GM23248 (cell line): ENCODE measurements at regions not wholly inside any gene's neighbourhood (a gene's known extent, or its start where the extent isn't known, plus 50 kb on each side); places are given as distances from the start of the nearest gene placed in this dataset.
A peak's percentile ranks its signal among the peaks of the same experiment; 100 is the strongest.

ENCODE experiments used
- DNase-seq: peaks from one replicate; pipeline ENCODE4 v3.0.0-alpha.2; 2015
- H2AFZ ChIP-seq: fragments of 200-600 bp; sonication (generic); 2 replicates; pipeline ENCODE4 v1.6.1; 2016; ENCODE audit warnings: antibody characterized with exemption
- H3F3A ChIP-seq: fragments of 200-600 bp; sonication (generic); 2 replicates; pipeline ENCODE4 v1.6.1; 2016; ENCODE audit warnings: mild to moderate bottlenecking, antibody characterized with exemption, mixed run types; ENCODE audit not compliant: insufficient read depth
- H3K27ac ChIP-seq: fragments of 200-600 bp; sonication (generic); 2 replicates; pipeline ENCODE4 v1.5.1; 2016; ENCODE audit warnings: mild to moderate bottlenecking
- H3K27me3 ChIP-seq: fragments of 200-600 bp; sonication (generic); replicated peaks from 2 replicates; pipeline ENCODE4 v1.6.1; 2016; ENCODE audit warnings: mild to moderate bottlenecking; ENCODE audit not compliant: insufficient read depth
- H3K36me3 ChIP-seq: fragments of 200-600 bp; sonication (generic); 2 replicates; pipeline ENCODE4 v1.6.1; 2016; ENCODE audit warnings: low read depth, mild to moderate bottlenecking
- H3K4me1 ChIP-seq: fragments of 200-600 bp; sonication (generic); 2 replicates; pipeline ENCODE4 v1.6.1; 2016; ENCODE audit warnings: mild to moderate bottlenecking; ENCODE audit not compliant: insufficient read depth
- H3K4me2 ChIP-seq: fragments of 200-600 bp; sonication (generic); one replicate; pipeline ENCODE4 v1.6.1; 2016; ENCODE audit warnings: mild to moderate bottlenecking; ENCODE audit not compliant: unreplicated experiment
- H3K4me3 ChIP-seq: fragments of 200-600 bp; sonication (generic); 2 replicates; pipeline ENCODE4 v1.5.1; 2016; ENCODE audit warnings: mild to moderate bottlenecking
- H3K79me2 ChIP-seq: fragments of 200-600 bp; sonication (generic); 2 replicates; pipeline ENCODE4 v1.6.1; 2016; ENCODE audit warnings: mild to moderate bottlenecking; ENCODE audit not compliant: insufficient read depth
- H3K9ac ChIP-seq: fragments of 200-600 bp; sonication (generic); 2 replicates; pipeline ENCODE4 v1.6.1; 2016; ENCODE audit warnings: mild to moderate bottlenecking
- H3K9me2 ChIP-seq: fragments of 200-600 bp; sonication (generic); 2 replicates; pipeline ENCODE4 v1.6.1; 2016; ENCODE audit warnings: mixed run types, mild to moderate bottlenecking, moderate library complexity; ENCODE audit not compliant: insufficient read depth
- H3K9me3 ChIP-seq: fragments of 200-600 bp; sonication (generic); one replicate; pipeline ENCODE4 v1.6.1; 2017; ENCODE audit warnings: low read depth
- H4K20me1 ChIP-seq: fragments of 200-600 bp; sonication (generic); 2 replicates; pipeline ENCODE4 v1.6.0; 2016; ENCODE audit not compliant: insufficient read depth
- EZH2 ChIP-seq: fragments of 200-600 bp; sonication (generic); IDR thresholded peaks from 2 replicates; pipeline ENCODE4 v1.6.1; 2018; ENCODE audit warnings: antibody characterized with exemption, mild to moderate bottlenecking; ENCODE audit not compliant: insufficient read depth, poor library complexity, severe bottlenecking
- EZH2phosphoT487 ChIP-seq: fragments of 200-600 bp; sonication (generic); IDR thresholded peaks from 2 replicates; pipeline ENCODE4 v1.6.1; 2018; ENCODE audit warnings: antibody characterized with exemption, moderate library complexity, mild to moderate bottlenecking, low read depth; ENCODE audit not compliant: insufficient read depth
- WGBS, 2 experiments: methylation state at CpG; one replicate each; pipeline ENCODE4 v1.1.6; 2015 to 2017; ENCODE audit warnings: low lambda C conversion rate in 2 of 2, low coverage in 1 of 2; ENCODE audit errors: missing lambda C conversion rate in 2 of 2; 5-methylcytosine and 5-hydroxymethylcytosine counted together
- in situ Hi-C: fragments of 300-500 bp; cut with MboI; formaldehyde crosslinking; loops from 2 replicates; pipeline ENCODE4 v1.15.0; 2020

- no peak overlapping the region for H3K4me3 ChIP-seq
- no peaks in the 10 kb centered on the region for H3K9me2 ChIP-seq
- 70 to 85% methylated on average over 2 of the region's 2 CpGs for WGBS, 2 experiments
- H2AFZ ChIP-seq: no peak overlapping the region
- H3K4me1 ChIP-seq: peaks cover 13% of the 10 kb centered on the region
- H3K27ac ChIP-seq: no peak overlapping the region
- H3F3A ChIP-seq: peaks cover 11% of the 10 kb centered on the region
- H3K36me3 ChIP-seq: no peaks in the 10 kb centered on the region
- DNase-seq: no peak
- H3K4me2 ChIP-seq: no peak overlapping the region
- no peaks in the 10 kb centered on the region for H4K20me1 ChIP-seq
- in situ Hi-C loops: loop anchor here (25.0 kb wide), 1 partner anchor 193 kb away; the partner anchor contains the start of gene PARD3B
- H3K9me3 ChIP-seq: no peaks in the 10 kb centered on the region
- no peaks in the 10 kb centered on the region for H3K79me2 ChIP-seq
- TF ChIP-seq EZH2 (no peak), EZH2phosphoT487 (no peak)
- H3K27me3 ChIP-seq: no peaks in the 10 kb centered on the region
- no peak overlapping the region for H3K9ac ChIP-seq
Measured at GRCh38 chr2:204344119-204344518, 201.2 kb upstream of the PARD3B start.

- WGBS, 2 experiments: 82 to 85% methylated on average over 3 of the region's 3 CpGs
Measured at GRCh38 chr2:204346906-204347305, 198.4 kb upstream of the PARD3B start.

DNA sequence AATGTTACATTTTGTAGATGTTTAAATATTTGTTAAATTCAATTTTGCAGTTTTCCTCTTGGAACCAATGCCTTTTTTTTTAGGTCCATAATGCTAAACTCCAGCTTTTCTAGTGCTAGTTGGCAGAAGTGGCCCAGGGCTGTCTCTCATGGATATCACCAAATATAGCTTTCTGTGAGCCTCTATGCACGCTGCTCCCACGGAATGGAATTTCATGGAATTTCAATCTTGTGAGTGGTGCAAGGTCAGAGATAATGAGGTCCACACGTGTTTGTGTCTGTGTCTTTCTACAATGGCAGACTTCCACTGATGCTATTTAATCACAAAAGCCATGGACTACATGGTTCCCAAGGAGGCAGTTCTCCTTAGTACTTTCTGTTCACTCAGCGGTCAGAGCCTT is 191.5 kb upstream of the PARD3B start:
- peak; percentile 32 for DNase-seq
- TF ChIP-seq EZH2 (no peak), EZH2phosphoT487 (no peak)

More at GRCh38 chr2:204346906-204347305, 198.4 kb upstream of the PARD3B start:
- Histone ChIP-seq H3K27ac (no peak overlapping the region), H3K9ac (no peak overlapping the region), H3K36me3 (no peaks in the 10 kb centered on the region), H3K27me3 (no peaks in the 10 kb centered on the region), H3K4me1 (no peaks in the 10 kb centered on the region), H3K9me3 (no peaks in the 10 kb centered on the region), H3K79me2 (no peaks in the 10 kb centered on the region), H2AFZ (no peak overlapping the region), H3K9me2 (no peaks in the 10 kb centered on the region), H3F3A (no peaks in the 10 kb centered on the region), H3K4me3 (no peak overlapping the region), H4K20me1 (no peaks in the 10 kb centered on the region), H3K4me2 (no peak overlapping the region)
- no peak for TF ChIP-seq EZH2phosphoT487
- TF ChIP-seq EZH2: no peak
- in situ Hi-C loops: loop anchor here (25.0 kb wide), 1 partner anchor 190 kb away; the partner anchor contains the start of gene PARD3B
- DNase-seq: no peak

GRCh38 chr2:204354442-204354856 is 190.8 kb upstream of the PARD3B start:
- no peaks in the 10 kb centered on the region for H3F3A ChIP-seq
- no peak overlapping the region for H3K4me2 ChIP-seq
- WGBS, 2 experiments: 69 to 70% methylated on average over 2 of the region's 2 CpGs
- H3K9me3 ChIP-seq: no peaks in the 10 kb centered on the region
- in situ Hi-C loops: no loop called here
- H3K4me3 ChIP-seq: no peak overlapping the region
- H3K36me3 ChIP-seq: no peaks in the 10 kb centered on the region
- H4K20me1 ChIP-seq: no peaks in the 10 kb centered on the region
- H3K79me2 ChIP-seq: no peaks in the 10 kb centered on the region
- no peak for DNase-seq
- H3K27ac ChIP-seq: no peak overlapping the region
- H2AFZ ChIP-seq: peak overlapping the region; percentile 9; the same call in 1 of the 2 replicates
- H3K9ac ChIP-seq: no peak overlapping the region
- no peaks in the 10 kb centered on the region for H3K9me2 ChIP-seq
- TF ChIP-seq EZH2phosphoT487 (no peak), EZH2 (no peak)
- peaks cover 14% of the 10 kb centered on the region; the same call in 1 of the 2 replicates for H3K4me1 ChIP-seq
- no peaks in the 10 kb centered on the region for H3K27me3 ChIP-seq

More for the DNA sequence above, 191.5 kb upstream of the PARD3B start:
- H3K4me1 ChIP-seq: peaks cover 14% of the 10 kb centered on the region; the same call in 1 of the 2 replicates
- no peak overlapping the region for H3K27ac ChIP-seq
- H3K9me3 ChIP-seq: no peaks in the 10 kb centered on the region
- H3K9me2 ChIP-seq: no peaks in the 10 kb centered on the region
- no peak overlapping the region for H3K4me3 ChIP-seq
- no peaks in the 10 kb centered on the region for H3K79me2 ChIP-seq
- 9 to 17% methylated on average over 4 of the region's 4 CpGs for WGBS, 2 experiments
- in situ Hi-C loops: no loop called here
- H3K36me3 ChIP-seq: no peaks in the 10 kb centered on the region
- H3K9ac ChIP-seq: no peak overlapping the region
- no peaks in the 10 kb centered on the region for H4K20me1 ChIP-seq
- H3K4me2 ChIP-seq: no peak overlapping the region
- H3F3A ChIP-seq: no peaks in the 10 kb centered on the region
- no peaks in the 10 kb centered on the region for H3K27me3 ChIP-seq
- peak overlapping the region; percentile 9; the same call in 1 of the 2 replicates for H2AFZ ChIP-seq
